GM13976 (cell line): ENCODE measurements at regions not wholly inside any gene's neighbourhood (a gene's known extent, or its start where the extent isn't known, plus 50 kb on each side); places are given as distances from the start of the nearest gene placed in this dataset.

Experiments used
- DNase-seq: peaks from one replicate; pipeline ENCODE4 v3.0.0; 2012; ENCODE audit warnings: low spot score
- in situ Hi-C: fragments of 300-500 bp; cut with MboI; formaldehyde crosslinking; loops from one replicate; pipeline ENCODE4 v1.12.0; 2022; ENCODE audit warnings: low sequenced_read_pairs, mixed read lengths, inconsistent platforms; ENCODE audit not compliant: unreplicated experiment
- TF ChIP-seq, protein P1 (sequence below): IDR thresholded peaks from 2 replicates; pipeline ENCODE4 v1.5.1; 2012; ENCODE audit warnings: borderline replicate concordance, mild to moderate bottlenecking; ENCODE audit not compliant: insufficient read depth; ENCODE audit errors: extremely low read depth, missing control alignments, control extremely low read depth

DNA sequence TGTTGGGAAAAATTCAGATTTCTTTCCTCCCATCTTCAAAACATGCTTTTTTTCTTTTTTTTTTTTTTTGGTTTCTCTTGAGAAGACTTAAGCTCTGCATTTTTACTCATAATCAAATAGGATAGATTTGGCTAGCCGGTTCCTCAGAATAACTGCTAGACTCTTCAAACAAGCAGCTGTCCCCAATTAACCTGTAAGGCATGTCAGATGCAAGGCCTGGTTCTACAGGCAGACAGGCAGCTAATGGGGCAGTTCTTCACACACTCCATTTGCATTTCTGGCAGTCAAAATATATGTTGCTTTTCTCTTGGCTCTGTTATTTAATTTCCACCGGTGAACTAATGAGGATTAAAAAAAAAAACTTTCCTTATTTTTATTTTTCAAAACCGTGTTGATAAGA lies 228.0 kb upstream of the ATP2B1 start:
- TF ChIP-seq, protein P1, sequence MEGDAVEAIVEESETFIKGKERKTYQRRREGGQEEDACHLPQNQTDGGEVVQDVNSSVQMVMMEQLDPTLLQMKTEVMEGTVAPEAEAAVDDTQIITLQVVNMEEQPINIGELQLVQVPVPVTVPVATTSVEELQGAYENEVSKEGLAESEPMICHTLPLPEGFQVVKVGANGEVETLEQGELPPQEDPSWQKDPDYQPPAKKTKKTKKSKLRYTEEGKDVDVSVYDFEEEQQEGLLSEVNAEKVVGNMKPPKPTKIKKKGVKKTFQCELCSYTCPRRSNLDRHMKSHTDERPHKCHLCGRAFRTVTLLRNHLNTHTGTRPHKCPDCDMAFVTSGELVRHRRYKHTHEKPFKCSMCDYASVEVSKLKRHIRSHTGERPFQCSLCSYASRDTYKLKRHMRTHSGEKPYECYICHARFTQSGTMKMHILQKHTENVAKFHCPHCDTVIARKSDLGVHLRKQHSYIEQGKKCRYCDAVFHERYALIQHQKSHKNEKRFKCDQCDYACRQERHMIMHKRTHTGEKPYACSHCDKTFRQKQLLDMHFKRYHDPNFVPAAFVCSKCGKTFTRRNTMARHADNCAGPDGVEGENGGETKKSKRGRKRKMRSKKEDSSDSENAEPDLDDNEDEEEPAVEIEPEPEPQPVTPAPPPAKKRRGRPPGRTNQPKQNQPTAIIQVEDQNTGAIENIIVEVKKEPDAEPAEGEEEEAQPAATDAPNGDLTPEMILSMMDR, result no peak
- in situ Hi-C loops, result no loop called here
- DNase-seq, result no peak

GRCh38 chr12:89935850-89936249 lies 227.2 kb upstream of the ATP2B1 start:
- in situ Hi-C loops, result no loop called here
- TF ChIP-seq, protein P1, result no peak
- DNase-seq, result no peak

DNA sequence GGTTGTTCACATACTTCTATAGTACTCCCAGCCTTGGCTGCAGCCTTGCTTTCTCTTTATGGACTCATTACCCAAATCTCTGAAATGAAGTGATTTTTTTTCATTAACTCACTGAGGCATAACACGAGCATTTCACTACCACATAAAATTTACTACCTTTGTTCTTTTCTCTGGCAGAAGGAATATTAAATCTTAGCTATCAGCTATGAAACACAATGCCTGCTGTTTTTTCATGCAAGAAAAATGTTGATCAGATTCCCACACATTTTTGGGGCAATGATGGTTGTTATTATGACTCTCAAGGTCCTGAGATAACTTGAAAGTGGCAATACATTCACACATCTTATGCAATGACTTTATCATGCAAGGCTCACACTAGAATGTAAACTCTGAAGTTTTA lies 225.3 kb upstream of the ATP2B1 start:
- in situ Hi-C loops, result no loop called here
- TF ChIP-seq, protein P1, result no peak
- DNase-seq, result no peak

GRCh38 chr12:89932954-89933353 lies 224.3 kb upstream of the ATP2B1 start:
- in situ Hi-C loops, result no loop called here
- TF ChIP-seq, protein P1, result no peak
- DNase-seq, result no peak

DNA sequence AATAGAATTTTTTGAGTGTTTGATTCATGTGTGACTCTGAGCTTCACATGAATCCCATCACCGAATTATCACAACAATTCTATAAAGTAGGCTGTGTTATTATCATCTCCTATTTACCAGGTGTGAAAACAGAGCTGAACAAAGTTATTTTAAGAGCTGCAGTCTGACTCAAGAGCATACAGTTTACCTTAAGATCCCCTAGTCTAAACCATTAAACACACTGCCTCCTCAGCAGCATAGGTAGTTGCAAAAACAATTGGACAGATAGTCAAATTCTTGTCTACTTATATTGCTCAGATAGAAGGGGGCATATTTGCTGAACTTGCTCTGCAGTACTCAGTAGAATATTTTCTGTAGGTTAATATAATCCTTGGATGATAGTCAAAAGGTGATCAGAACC lies 219.8 kb upstream of the ATP2B1 start:
- TF ChIP-seq, protein P1, result no peak
- in situ Hi-C loops, result no loop called here
- no peak for DNase-seq

DNA sequence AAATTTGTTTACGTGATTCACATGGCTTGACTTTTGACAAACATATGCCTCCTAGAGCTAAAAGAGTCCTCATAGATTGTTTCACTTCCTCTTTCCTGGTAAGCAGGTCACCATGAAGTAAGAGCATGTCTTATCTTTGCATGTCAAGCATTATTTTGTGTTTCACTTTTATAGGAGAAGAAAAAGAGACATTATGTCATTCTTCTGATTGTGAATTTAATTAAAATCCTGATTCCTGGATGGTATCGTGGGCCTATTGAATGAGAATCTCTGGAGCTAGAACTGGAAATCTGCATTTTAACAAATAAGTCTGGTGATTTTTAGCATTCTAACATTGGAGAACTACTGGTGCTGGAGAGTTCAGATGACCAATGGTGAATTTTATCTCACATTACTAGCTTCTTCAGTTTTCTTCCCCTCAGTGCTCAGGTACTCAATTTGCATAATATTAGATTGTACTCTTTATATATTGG lies 218.6 kb upstream of the ATP2B1 start:
- in situ Hi-C loops, result no loop called here
- TF ChIP-seq, protein P1, result no peak
- DNase-seq, result peak; percentile 68

- in situ Hi-C loops, result no loop called here
- no peak for DNase-seq
- TF ChIP-seq, protein P1, result no peak
Measured at GRCh38 chr12:89924191-89924590, 215.6 kb upstream of the ATP2B1 start.
